Heart left ventricle (tissue), 16 donors: ENCODE measurements at regions not wholly inside any gene's neighbourhood (a gene's known extent, or its start where the extent isn't known, plus 50 kb on each side); places are given as distances from the start of the nearest gene placed in this dataset.
"Not testable (repeated sequence)": the region's sequence is repeated elsewhere in the genome, so short reads cannot be mapped to it uniquely, and the experiment has no call there.

Experiments used
- ATAC-seq, 4 donors: fragments of 200-7000 bp; cut with Tn5 transposase; one replicate each; pipeline ENCODE4 v1.9.1; 2020 to 2022; ENCODE audit warnings: moderate library complexity in 4 of 4, mild to moderate bottlenecking in 3 of 4, moderate number of reproducible peaks in 1 of 4
- DNase-seq, 5 donors: peaks; one replicate each; pipeline ENCODE4 v3.0.0-alpha.2; 2020
- H3K27ac ChIP-seq, 12 donors: fragments of 200-600 bp; sonication (generic) in 4 of 12; one replicate each; pipeline versions ENCODE4 v1.5.0 to v1.8.0; 2016 to 2022; ENCODE audit warnings: mild to moderate bottlenecking in 2 of 12
- H3K27me3 ChIP-seq, 9 donors: fragments of 200-600 bp; sonication (generic) in 2 of 9; one replicate each; pipeline versions ENCODE4 v1.5.1 to v1.8.0; 2016 to 2022; ENCODE audit warnings: mild to moderate bottlenecking in 3 of 9
- H3K36me3 ChIP-seq, 9 donors: fragments of 200-600 bp; sonication (generic) in 2 of 9; one replicate each; pipeline versions ENCODE4 v1.5.0 to v1.8.0; 2018 to 2022; ENCODE audit warnings: mild to moderate bottlenecking in 2 of 9
- H3K4me1 ChIP-seq, 12 donors: fragments of 200-600 bp; sonication (generic) in 4 of 12; one replicate each; pipeline versions ENCODE4 v1.5.0 to v1.8.0; 2016 to 2022; ENCODE audit warnings: mild to moderate bottlenecking in 3 of 12
- H3K4me3 ChIP-seq, 12 donors: fragments of 200-600 bp; sonication (generic) in 4 of 12; one replicate each; pipeline versions ENCODE4 v1.5.0 to v1.8.0; 2017 to 2022; ENCODE audit warnings: mild to moderate bottlenecking in 9 of 12, moderate library complexity in 4 of 12
- H3K9me3 ChIP-seq, 12 donors: fragments of 200-600 bp; sonication (generic) in 4 of 12; one replicate each; pipeline versions ENCODE4 v1.5.0 to v1.8.0; 2016 to 2022; ENCODE audit warnings: mild to moderate bottlenecking in 1 of 12
- CTCF ChIP-seq, 12 donors: fragments of 200-600 bp; sonication (generic) in 4 of 12; IDR thresholded peaks; one replicate each; pipeline versions ENCODE4 v1.5.0 to v1.8.0; 2018 to 2022; ENCODE audit warnings: antibody characterized with exemption in 12 of 12, mild to moderate bottlenecking in 5 of 12
- WGBS, 4 donors: extraction: QIAGEN DNeasy Blood & Tissue Kit in 2 of 4; methylation state at CpG; one replicate each; pipeline versions ENCODE4 v1.1.5 to v1.1.7; 2013 to 2018; 5-methylcytosine and 5-hydroxymethylcytosine counted together
- intact Hi-C, 10 donors: fragments of 100-400 bp; cut with DNase I; formaldehyde crosslinking; loops; one replicate each; pipeline versions ENCODE4 v1.11.1 to v1.14.2; 2022
- donor health status: ischemic (EF 13 %, LVEDD 7.1; RV severe dilation, severe dysfunction).
- donor health status: healthy with polysubstance abuse.
- donor health status: DM: no; HTN: yes; CAD: no.
- donor health status: DM: no; HTN: no; CAD: no.
- donor health status: ischemic (EF 25% LVEDD 6.9; RV normal size, moderate dysfunction).
- donor health status: ischemic (EF 25% LVEDD 5.7; RV mildly dilated, moderate dysfunction).
- donor health status: healthy.
- donor health status: DM: yes; HTN: yes; CAD: no.
- donor health status: ischemic (EF 35%, LVEDD 5.7; RV mildly dilated, moderate dysfunction).
- donor health status: nonischemic (EF 11% LVEDD 7.7; RV severe dilation, severe dysfunction).
- donor health status: DM: yes; HTN: yes; CAD: no.
- donor health status: PGD.
- donor health status: ischemic (EF 29% LVEDD 5.4; RV normal size, mild dysfunction).
- donor health status: nonischemic (EF 23%, LVEDD 6.1; RV moderate dilation, normal function).

- peak in 1 of 12 donors; percentile 3 for TF ChIP-seq CTCF (IDR thresholded peaks at IDR 0.05)
- peaks cover 28 to 71% (median 61%) of the 10 kb centered on the region in 9 donors for H3K27me3 ChIP-seq
- H3K4me3 ChIP-seq, result peak overlapping the region; percentile 7 to 88 (median 56)
- H3K27ac ChIP-seq, result peak overlapping the region; percentile 62 to 96 (median 82)
- intact Hi-C loops, H3K36me3 ChIP-seq, DNase-seq, ATAC-seq, H3K9me3 ChIP-seq: not testable (repeated sequence)
- WGBS, 4 donors, result 6 to 16% (median 11%) methylated on average over 9 of the region's 9 CpGs
- H3K4me1 ChIP-seq, result peaks cover 3 to 38% (median 16%) of the 10 kb centered on the region in 12 donors
Measured at GRCh38 chr9:62802719-62803079, 1612.9 kb downstream of the SPATA31A7 start.

GRCh38 chr9:62803099-62803498, 1613.3 kb downstream of the SPATA31A7 start:
- Histone ChIP-seq H3K27ac (peak overlapping the region in 1 of 12 donors; percentile 96), H3K27me3 (peaks cover 28 to 74% (median 61%) of the 10 kb centered on the region in 9 donors), H3K4me1 (peaks cover 3 to 38% (median 16%) of the 10 kb centered on the region in 12 donors), H3K4me3 (peak overlapping the region in 7 of 12 donors; percentile 54 to 88 (median 63))
- ATAC-seq, intact Hi-C loops, H3K36me3 ChIP-seq, DNase-seq, H3K9me3 ChIP-seq: not testable (repeated sequence)
- WGBS, 4 donors, result 62 to 68% (median 66%) methylated on average over 2 of the region's 2 CpGs

GRCh38 chr9:62804314-62804713, 1614.5 kb downstream of the SPATA31A7 start:
- H3K27ac ChIP-seq, ATAC-seq, intact Hi-C loops, H3K4me3 ChIP-seq, DNase-seq, H3K36me3 ChIP-seq, H3K9me3 ChIP-seq: not testable (repeated sequence)
- 31 to 52% (median 45%) methylated on average over 1 of the region's 1 CpG for WGBS, 4 donors
- peaks cover 26 to 69% (median 55%) of the 10 kb centered on the region in 9 donors for H3K27me3 ChIP-seq
- H3K4me1 ChIP-seq, result peaks cover 0 to 31% (median 16%) of the 10 kb centered on the region in 12 donors

- ATAC-seq, H3K36me3 ChIP-seq, H3K9me3 ChIP-seq, H3K4me3 ChIP-seq, intact Hi-C loops, H3K4me1 ChIP-seq, H3K27ac ChIP-seq: not testable (repeated sequence)
- H3K27me3 ChIP-seq, result peaks cover 3 to 39% (median 25%) of the 10 kb centered on the region in 9 donors
- DNase-seq, result peak in 1 of 5 donors; percentile 71
- 37 to 56% (median 40%) methylated on average over 3 of the region's 3 CpGs for WGBS, 4 donors
Measured at GRCh38 chr9:62807424-62807823, 1617.6 kb downstream of the SPATA31A7 start.

- peak in 1 of 5 donors; percentile 57 for DNase-seq
- H3K9me3 ChIP-seq, intact Hi-C loops, ATAC-seq, H3K4me1 ChIP-seq, H3K36me3 ChIP-seq, H3K4me3 ChIP-seq, H3K27ac ChIP-seq: not testable (repeated sequence)
- H3K27me3 ChIP-seq, result peaks cover 0 to 32% (median 21%) of the 10 kb centered on the region in 9 donors
- 48 to 61% (median 52%) methylated on average over 3 of the region's 3 CpGs for WGBS, 4 donors
Measured at GRCh38 chr9:62808081-62808480, 1618.2 kb downstream of the SPATA31A7 start.

GRCh38 chr9:62810318-62810717, 1620.5 kb downstream of the SPATA31A7 start:
- H3K27ac ChIP-seq, H3K36me3 ChIP-seq, H3K4me3 ChIP-seq, ATAC-seq, intact Hi-C loops, DNase-seq, H3K9me3 ChIP-seq, H3K4me1 ChIP-seq: not testable (repeated sequence)
- H3K27me3 ChIP-seq, result peaks cover 0 to 14% (median 4%) of the 10 kb centered on the region in 9 donors
- WGBS, 4 donors, result 59 to 72% (median 68%) methylated on average over 5 to 6 of the region's 6 CpGs

GRCh38 chr9:62810811-62811315, 1621.0 kb downstream of the SPATA31A7 start:
- H3K27me3 ChIP-seq, H3K4me3 ChIP-seq, H3K36me3 ChIP-seq, ATAC-seq, H3K9me3 ChIP-seq, intact Hi-C loops, H3K4me1 ChIP-seq, H3K27ac ChIP-seq, DNase-seq: not testable (repeated sequence)
- WGBS, 4 donors, result 78 to 84% (median 80%) methylated on average over 5 of the region's 5 CpGs

- intact Hi-C loops, H3K36me3 ChIP-seq, H3K27ac ChIP-seq, H3K4me3 ChIP-seq, H3K27me3 ChIP-seq, H3K4me1 ChIP-seq, ATAC-seq: not testable (repeated sequence)
- H3K9me3 ChIP-seq, result peaks cover 0 to 11% (median 0%) of the 10 kb centered on the region in 12 donors
- 48 to 73% (median 51%) methylated on average over 1 of the region's 1 CpG for whole genome bisulfite sequencing, 4 donors
- DNase-seq, result peak in 1 of 5 donors; percentile 22
Measured at GRCh38 chr9:62815436-62815835, 1625.6 kb downstream of the SPATA31A7 start.

GRCh38 chr9:62816331-62816730, 1626.5 kb downstream of the SPATA31A7 start:
- DNase-seq, result peak in 1 of 5 donors; percentile 61
- H3K4me3 ChIP-seq, H3K27me3 ChIP-seq, ATAC-seq, intact Hi-C loops, H3K4me1 ChIP-seq, H3K36me3 ChIP-seq: not testable (repeated sequence)
- peaks cover 0 to 11% (median 0%) of the 10 kb centered on the region in 12 donors for H3K9me3 ChIP-seq
- peak overlapping the region in 7 of 12 donors; percentile 3 to 34 (median 15) for H3K27ac ChIP-seq

- ATAC-seq, H3K4me3 ChIP-seq, DNase-seq, H3K4me1 ChIP-seq, intact Hi-C loops, H3K36me3 ChIP-seq, H3K27me3 ChIP-seq: not testable (repeated sequence)
- 72 to 91% (median 80%) methylated on average over 1 to 3 of the region's 3 CpGs for WGBS, 4 donors
- Histone ChIP-seq H3K9me3 (peaks cover 0 to 11% (median 0%) of the 10 kb centered on the region in 12 donors), H3K27ac (peak overlapping the region in 3 of 12 donors; percentile 1 to 40 (median 35))
Measured at GRCh38 chr9:62817214-62817613, 1627.4 kb downstream of the SPATA31A7 start.
